C4-2B (cell line): ENCODE measurements at regions not wholly inside any gene's neighbourhood (a gene's known extent, or its start where the extent isn't known, plus 50 kb on each side); places are given as distances from the start of the nearest gene placed in this dataset.
"Not testable (repeated sequence)": the region's sequence is repeated elsewhere in the genome, so short reads cannot be mapped to it uniquely, and the experiment has no call there.

ENCODE experiments used
- H3K27ac ChIP-seq: fragments of 450-650 bp; 2 replicates; pipeline ENCODE4 v1.5.1; 2017
- CTCF ChIP-seq: fragments of 450-650 bp; conservative IDR thresholded peaks from 2 replicates; pipeline ENCODE4 v1.5.1; 2017; ENCODE audit warnings: mild to moderate bottlenecking
- ZFX ChIP-seq: fragments of 450-650 bp; IDR thresholded peaks from 2 replicates; pipeline ENCODE4 v1.6.1; 2017

DNA sequence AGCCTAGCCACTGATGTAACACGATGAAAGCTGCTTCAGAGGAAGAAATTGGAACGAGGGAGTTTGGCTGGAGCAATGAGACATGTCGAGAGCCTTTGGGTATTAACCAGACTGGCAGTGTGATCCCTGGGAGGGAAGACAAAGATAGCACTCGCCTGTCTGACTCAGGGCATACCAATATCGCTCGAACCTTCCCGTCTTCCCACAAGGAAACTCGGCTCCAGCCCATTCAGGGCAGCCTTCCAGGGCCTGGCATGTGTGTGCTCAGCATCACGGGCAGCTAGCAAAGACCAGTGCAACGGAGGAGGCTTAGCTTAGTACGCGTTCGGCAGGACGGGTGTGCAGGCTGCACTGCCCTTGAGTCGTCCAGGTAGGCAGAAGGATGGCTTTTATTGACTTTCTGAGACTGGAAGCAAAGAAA, 356.9 kb upstream of the WWC1 start:
- no peak for TF ChIP-seq CTCF
- TF ChIP-seq ZFX: no peak
- H3K27ac ChIP-seq: no peak overlapping the region

- TF ChIP-seq CTCF: no peak
- TF ChIP-seq ZFX: no peak
- no peak overlapping the region for H3K27ac ChIP-seq
Measured at GRCh38 chr5:167936022-167936421, 355.4 kb upstream of the WWC1 start.

GRCh38 chr5:167936944-167937634, 354.4 kb upstream of the WWC1 start:
- TF ChIP-seq CTCF (no peak), ZFX (no peak)
- H3K27ac ChIP-seq: no peak overlapping the region

GRCh38 chr5:167937635-167937998, 353.8 kb upstream of the WWC1 start:
- TF ChIP-seq CTCF: no peak
- TF ChIP-seq ZFX: no peak
- H3K27ac ChIP-seq: no peak overlapping the region

DNA sequence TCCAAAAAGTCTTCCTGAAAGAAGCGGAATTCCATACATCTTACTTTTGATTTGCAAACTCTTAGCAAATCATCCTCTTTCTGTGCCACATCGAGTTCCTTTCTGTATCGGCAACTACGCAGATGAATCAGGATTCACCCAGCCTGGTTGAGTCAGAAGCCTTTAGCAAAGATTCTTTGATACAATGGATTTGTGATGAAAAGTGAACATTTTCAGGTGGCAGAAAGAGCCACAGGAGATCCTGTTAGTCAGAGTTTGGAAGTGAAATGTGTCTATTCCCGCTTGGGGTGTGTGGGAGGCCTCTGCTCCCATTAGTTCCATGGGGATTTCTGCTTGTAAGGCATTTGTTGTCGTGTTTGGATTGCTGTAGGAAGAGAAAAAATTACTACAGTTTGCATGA, 351.8 kb upstream of the WWC1 start:
- no peak overlapping the region for H3K27ac ChIP-seq

GRCh38 chr5:167940911-167941310, 350.5 kb upstream of the WWC1 start:
- TF ChIP-seq ZFX: no peak
- no peak for TF ChIP-seq CTCF
- H3K27ac ChIP-seq: no peak overlapping the region

More for the DNA sequence above, 351.8 kb upstream of the WWC1 start:
- TF ChIP-seq CTCF (no peak), ZFX (no peak)

DNA sequence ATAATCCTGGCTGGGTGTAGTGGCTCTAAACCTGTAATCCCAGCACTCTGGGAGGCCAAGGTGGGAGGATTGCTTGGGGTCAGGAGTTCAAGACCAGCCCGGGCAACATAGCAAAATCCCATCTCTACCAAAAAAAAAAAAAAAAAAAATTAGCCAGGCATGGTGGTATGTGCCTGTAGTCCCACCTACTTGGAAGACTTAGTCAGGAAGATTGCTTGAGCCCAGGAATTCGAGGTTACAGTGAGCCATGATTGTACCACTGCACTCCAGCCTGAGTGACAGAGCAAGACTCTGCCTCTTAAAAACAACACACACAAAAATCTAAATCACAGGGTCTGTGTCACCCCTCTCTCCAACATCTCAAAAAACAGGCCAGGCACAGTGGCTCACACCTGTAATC, 349.9 kb upstream of the WWC1 start:
- not testable (repeated sequence) for H3K27ac ChIP-seq

DNA sequence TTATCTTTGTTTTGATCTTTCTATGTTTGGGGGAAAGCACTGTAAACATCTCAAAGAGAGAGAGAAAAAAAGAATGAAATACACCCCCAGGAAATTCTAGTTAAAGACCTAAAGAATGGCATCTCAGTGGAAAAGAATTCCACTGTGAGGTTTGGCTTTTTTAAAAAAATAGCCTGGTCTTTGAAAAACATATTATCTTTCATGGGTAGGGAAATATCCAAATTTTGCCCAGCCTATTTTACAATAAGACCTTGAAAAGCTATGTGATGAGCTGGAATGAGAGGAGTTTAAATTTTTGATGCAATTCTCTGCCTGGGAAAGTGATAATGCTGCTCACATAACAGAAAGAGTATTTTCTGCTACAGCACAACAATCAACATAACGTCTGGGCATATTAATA, 348.1 kb upstream of the WWC1 start:
- TF ChIP-seq CTCF (no peak), ZFX (no peak)
- no peak overlapping the region for H3K27ac ChIP-seq
